ENCODE measurements at regions not wholly inside any gene's neighbourhood (a gene's known extent, or its start where the extent isn't known, plus 50 kb on each side); places are given as distances from the start of the nearest gene placed in this dataset.

DNA sequence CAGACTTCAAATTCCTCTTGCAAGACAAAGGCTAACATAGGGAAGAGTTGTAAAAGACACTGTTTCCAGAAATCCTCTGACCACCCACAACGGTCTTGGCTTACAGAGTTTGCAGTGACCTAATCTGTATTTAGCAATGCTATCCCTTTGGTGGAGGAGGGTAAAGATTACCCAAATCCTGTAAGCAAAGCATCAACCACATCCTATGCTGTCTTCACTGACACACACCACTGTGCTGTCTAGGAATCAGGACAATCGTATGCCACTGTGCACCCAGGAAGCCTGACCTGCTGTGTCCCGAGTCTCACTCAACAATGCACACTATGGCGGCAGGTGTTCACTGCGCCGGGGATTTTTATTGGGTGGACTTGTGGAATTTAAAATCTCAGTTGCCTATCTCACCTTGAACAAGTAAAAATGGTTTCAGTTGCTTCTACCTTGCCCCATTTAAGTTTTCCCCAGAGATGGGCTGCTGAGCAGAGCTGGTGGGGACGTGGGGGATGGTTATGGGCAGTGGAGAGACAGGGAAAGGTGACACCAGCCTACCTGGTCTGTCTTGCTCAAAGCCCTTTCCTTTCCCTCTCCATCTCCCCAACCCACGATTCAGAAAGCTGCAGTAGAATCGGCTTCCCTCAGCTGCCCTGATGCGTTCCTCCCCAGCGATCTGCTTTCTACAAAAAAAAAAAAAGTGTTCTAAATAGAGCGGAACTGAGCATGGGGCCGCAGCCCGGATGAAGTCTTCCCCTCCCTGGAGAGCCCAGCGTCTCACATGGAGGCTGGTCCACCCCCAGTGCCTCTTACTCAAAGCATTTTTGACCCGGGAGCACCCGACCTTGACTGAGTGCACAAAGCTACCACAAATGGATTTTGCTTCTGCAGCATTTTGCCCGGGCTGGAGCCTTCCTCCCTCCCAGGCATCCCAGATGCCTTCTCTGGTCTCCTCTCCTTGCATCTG, 271.5 kb downstream of the SOX9 start:
- TF ChIP-seq, protein P1, sequence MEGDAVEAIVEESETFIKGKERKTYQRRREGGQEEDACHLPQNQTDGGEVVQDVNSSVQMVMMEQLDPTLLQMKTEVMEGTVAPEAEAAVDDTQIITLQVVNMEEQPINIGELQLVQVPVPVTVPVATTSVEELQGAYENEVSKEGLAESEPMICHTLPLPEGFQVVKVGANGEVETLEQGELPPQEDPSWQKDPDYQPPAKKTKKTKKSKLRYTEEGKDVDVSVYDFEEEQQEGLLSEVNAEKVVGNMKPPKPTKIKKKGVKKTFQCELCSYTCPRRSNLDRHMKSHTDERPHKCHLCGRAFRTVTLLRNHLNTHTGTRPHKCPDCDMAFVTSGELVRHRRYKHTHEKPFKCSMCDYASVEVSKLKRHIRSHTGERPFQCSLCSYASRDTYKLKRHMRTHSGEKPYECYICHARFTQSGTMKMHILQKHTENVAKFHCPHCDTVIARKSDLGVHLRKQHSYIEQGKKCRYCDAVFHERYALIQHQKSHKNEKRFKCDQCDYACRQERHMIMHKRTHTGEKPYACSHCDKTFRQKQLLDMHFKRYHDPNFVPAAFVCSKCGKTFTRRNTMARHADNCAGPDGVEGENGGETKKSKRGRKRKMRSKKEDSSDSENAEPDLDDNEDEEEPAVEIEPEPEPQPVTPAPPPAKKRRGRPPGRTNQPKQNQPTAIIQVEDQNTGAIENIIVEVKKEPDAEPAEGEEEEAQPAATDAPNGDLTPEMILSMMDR (conservative IDR thresholded peaks at IDR 0.05; ENCODE audit: low read depth, low read length) = no peak
- no peak for TF ChIP-seq EZH2 (IDR thresholded peaks at IDR 0.05; ENCODE audit: borderline replicate concordance, low read depth, low read length, poor library complexity, severe bottlenecking)

All from A673 (cell line).